Stimulated activated CD4-positive, alpha-beta T cell treated with anti-CD3 and anti-CD28 coated beads, Interleukin-15, amount 100 ng/mL, for 24 hours (primary cell): ENCODE measurements at regions not wholly inside any gene's neighbourhood (a gene's known extent, or its start where the extent isn't known, plus 50 kb on each side); places are given as distances from the start of the nearest gene placed in this dataset.

Experiments used
- DNase-seq: peaks from one replicate; pipeline ENCODE4 v3.0.0-alpha.2; 2020

DNA sequence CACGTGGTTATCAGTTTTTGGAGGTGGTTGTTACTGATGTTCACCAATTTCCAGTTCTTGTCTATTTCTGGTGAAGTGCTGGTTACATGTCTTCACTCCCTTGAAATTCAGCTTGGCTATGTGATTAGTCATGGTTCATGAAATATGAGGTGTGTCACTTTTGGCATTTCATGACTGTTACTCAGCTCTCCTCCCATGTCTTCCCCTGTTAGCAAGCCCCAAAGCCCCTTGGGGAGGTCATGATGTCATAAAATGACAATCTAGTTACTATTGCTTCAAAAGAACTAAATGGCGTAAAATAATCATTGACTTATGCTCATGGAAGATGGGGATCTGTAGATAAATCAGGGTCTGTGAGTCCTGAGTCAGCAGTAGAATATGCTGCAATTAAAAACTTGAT is 425.1 kb downstream of the SETD4 start:
- DNase-seq = no peak

GRCh38 chr21:35633501-35633900 is 426.8 kb downstream of the SETD4 start:
- no peak for DNase-seq

DNA sequence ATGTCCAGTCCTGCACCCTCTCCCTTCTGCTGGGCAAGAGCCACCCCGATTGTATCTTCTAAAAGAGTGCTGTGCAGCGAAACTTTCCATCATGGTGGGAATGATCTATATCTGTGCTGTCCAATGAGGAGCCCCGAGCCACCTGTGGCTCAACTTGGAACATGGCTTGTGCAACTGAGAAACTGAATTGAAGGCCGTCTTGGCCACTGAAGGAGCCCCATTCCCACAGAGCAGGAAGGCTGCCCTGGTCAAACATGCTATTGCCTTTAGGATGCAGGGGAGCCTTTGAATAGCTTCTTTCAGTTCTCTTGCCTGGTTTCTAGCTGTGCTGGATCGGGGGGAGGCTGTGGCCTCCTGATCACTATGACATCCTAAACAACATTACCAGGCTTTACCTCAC is 427.6 kb downstream of the SETD4 start:
- no peak for DNase-seq

DNA sequence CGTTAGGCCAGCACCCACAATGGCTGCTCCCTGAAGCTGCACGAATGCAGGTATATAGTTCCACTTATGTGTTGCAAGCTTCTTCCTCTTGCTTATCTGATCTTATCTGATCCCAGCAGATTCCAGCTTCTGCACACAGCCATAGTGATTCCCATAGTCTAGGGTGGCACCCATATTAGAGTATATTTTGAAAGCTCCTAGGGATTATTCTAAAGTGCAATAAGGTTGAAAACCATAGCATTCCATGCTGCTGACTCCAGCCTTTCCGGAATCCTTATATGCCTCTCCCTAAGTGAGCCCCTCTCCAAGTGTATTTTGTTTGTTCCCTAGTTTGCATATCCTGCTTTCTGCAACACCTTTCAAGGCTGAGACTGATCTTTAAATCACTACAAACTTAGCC is 432.0 kb downstream of the SETD4 start:
- DNase-seq = no peak

DNA sequence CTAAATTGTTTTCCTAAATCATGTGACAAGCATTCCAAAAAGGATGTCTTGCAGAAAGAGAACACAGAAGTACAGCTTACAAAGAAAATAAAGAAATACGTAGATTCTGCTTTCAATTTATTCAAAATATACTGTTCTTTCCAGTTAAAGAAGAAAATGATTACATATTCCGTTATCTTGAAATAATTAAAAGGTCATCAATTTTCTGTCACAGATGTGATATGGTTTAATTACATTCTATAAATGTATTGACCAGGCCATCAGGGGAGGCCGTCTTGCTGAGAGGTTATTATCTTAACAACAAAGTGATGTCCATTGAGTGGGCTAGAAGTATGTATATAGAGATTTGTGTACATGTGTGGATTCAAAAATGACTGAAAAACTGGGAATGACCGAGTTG is 432.9 kb downstream of the SETD4 start:
- DNase-seq = no peak

GRCh38 chr21:35625576-35625975 is 434.8 kb downstream of the SETD4 start:
- DNase-seq = no peak

- DNase-seq = no peak
Observed at GRCh38 chr21:35624901-35625300, 435.4 kb downstream of the SETD4 start.

DNA sequence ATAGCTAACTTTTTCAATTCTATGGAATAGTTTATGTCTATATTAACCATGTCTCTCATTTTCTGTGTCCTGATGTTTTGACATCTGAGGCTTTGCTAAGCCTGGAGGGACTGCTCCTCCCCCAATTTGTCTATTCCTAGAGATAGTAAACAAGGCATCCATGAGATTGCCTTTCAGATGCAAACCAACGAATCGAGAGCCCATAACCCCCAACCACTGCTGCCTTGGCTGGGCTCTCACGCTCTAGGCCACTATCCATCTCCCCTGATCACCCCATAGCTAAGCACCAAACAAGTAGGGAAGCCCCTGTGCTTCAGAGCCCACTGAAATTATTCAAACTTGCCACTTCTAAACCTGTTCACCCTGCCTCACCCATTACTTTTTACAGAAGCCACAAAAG is 437.7 kb downstream of the SETD4 start:
- DNase-seq = no peak

DNA sequence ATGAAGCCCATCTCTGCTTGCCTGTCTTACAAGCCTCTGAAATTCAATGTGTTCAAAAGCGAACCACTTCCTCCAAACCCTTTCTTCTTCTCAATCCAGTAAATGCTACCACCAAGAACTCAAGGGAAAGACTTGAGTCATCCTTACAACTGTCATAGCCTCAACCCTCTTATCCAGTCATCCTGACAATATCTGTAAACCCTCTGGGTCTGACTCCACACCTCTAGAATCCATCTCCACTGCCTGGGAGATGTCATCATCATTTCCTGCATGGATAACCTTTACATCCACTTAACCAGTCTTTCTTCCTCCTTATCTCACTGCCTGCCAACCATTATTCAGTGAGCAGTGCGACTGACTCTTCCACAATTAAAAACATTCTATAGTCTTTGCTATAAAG is 441.1 kb downstream of the SETD4 start:
- no peak for DNase-seq

DNA sequence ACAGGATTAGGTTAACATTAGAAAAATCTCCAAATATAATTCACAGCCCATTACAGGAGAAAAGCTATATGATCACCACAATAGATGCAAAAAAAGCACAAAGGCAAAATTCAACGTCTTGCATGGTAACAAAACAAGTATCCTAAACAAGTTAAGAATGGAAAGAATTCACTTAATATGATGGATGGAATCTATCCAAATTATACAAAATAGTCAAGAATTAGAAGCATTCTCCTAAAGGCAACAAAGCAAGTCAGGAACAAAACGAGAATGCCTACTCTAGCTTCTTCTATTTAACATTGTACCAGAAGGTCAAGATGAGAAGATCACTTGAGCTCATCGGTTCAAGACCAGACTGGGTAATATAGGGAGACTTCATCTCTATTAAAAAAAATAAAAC is 442.8 kb downstream of the SETD4 start:
- no peak for DNase-seq

DNA sequence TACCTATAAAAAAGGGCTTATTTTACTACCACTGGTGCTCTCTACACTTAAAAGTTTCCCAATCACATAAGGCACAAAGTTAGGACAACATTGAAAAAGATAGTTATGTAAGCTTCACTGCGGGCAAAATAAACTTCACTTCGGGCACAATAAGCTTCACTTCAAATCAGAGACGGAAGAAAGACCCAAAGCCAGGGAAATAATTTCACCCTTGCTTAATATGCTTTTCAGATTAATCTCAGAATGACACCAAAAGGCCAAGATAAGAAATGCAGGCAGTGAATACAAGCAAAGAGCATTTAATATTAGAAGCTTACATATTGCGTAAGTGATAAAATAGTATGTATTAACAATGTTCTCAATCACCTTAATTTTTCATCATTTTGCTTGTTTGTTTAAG is 444.2 kb downstream of the SETD4 start:
- no peak for DNase-seq

- no peak for DNase-seq
Observed at GRCh38 chr21:35615325-35615724, 445.0 kb downstream of the SETD4 start.

DNA sequence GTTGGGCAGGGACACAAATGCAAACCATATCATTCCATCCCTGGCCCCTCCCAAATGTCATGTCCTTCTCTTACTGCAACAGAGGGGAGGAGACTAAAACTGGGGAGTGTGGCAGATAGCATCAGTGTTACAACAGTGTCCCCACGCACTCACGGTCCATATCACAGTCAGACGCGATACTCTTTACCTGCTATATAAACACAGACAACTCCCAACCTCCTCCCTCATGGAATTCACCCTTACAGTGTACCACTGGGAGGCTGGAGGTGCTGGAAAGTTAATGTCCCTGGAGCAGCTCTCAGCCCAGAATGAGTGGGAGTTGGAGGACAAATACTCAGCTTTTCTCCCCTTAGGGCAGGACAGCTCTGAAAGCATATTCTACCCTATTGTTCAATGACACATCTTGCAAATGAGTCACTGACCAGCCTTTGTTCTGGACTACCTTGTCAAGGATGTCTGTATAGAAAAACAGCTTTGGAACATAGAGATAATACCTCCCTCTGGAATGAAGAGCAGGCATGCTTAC is 445.9 kb downstream of the SETD4 start:
- no peak for DNase-seq

DNA sequence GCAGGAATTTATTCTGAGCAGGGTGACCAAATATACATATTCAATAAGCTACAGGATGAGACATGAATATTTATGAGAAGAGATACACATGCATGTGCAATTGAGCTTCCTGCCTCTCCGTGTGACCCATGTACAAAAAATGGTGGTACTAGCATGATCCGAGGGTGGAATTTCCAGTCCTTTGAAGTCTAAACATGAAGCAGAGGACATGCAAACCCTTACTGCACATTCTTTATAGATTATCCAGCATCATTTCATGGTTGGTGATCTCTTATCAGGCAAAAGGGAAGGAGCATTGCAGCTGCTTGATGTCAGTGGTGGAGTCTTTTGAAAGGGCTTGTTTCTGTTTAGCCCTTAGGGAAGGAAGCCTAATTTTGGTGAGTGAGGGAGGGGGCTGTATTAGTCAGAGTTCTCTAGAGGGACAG is 448.6 kb downstream of the SETD4 start:
- no peak for DNase-seq

GRCh38 chr21:35609263-35609662 is 451.1 kb downstream of the SETD4 start:
- no peak for DNase-seq

DNA sequence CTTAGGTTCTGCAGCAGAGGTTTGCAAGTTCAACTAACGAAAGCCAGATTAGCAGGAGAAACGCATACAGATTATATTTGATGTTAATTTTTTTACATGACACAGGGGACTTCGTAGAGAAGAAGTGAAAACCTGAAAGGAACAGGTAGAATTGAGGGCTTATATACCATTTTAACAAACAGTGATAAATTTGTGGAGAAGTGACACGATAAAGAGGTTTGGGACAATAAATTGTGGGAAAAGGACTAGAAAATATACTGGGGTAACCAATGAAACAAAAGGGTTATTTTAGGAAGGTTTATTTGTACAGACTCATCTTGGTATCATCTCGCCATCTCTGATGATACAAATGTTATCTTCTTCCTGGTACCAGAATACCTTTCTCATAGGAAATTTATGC is 452.9 kb downstream of the SETD4 start:
- no peak for DNase-seq

DNA sequence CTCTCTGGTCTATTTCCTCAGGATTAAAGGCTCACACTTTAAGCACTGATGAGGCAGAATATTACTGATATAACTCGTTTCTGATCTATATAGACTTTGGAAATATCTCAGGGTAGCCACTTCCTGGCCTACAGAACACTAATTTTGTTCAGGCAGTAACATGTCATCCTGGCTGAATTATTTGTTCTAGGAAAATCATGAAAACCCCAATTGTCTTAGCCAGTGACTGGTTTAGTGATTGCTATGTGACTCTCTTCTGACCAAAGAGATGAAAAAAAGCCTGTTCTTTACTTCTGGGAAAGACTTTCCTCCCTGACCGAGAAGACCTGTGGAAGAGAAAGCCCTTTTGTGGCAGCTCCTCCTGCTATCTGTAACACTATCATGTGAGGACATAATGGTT is 453.7 kb downstream of the SETD4 start:
- no peak for DNase-seq

DNA sequence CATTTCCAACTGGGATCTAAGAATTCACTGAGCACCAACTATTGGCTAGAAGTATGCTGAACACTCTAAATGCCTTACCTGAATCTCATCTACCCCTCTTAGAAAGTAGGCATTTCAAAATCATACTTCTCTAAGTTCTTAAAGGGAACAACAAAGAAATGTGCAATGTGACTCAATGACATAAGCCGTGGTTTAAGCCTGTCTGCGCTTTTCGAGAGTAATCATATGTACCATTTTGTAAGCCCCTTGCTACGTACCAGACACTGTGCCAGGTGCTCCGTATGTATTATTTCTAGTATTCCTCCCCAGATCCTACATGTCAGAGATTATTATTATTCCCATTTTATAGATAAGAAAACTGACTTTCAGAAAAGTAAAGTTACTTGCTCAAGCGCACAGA is 454.2 kb downstream of the SETD4 start:
- no peak for DNase-seq

DNA sequence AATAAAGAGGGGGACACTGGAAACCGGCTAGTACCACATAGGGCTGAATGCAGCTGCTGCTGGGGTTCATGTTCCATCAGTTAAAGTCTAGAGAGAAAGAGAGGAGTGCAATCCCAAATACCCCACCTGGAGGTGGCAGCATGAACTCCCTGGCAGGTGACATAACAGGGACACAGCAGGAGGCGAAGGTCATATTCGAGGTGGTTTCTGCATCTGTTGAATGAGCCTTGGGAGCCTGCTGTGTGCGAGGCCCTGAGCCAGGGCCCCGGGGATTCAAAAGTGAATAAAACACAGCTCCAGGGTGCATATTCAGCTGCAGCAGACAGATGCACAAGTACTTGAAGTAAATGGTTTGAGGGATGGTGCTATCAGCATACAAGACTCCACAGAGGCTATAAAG is 456.8 kb downstream of the SETD4 start:
- no peak for DNase-seq

GRCh38 chr21:35602811-35603362 is 457.4 kb downstream of the SETD4 start:
- no peak for DNase-seq

GRCh38 chr21:35601211-35601610 is 459.1 kb downstream of the SETD4 start:
- DNase-seq = no peak

DNA sequence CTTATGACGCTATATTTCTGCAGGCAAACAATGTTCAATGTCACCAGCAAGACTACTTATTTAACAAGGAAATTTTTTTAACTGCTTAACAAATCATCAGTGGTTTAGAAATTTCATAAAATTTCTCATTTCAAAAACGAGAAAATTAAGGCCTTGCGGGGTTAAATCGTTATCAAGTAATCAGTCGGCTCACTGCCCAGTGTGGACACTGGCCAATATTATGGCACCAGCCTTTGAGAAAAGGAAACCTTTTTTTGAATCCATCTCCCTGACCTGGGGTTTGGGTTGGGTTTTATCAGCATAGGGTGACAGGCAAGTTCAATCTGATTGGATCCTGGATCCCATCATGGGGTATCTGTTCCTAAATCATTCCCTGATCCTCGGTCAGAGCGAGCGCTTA is 461.2 kb downstream of the SETD4 start:
- DNase-seq = no peak

DNA sequence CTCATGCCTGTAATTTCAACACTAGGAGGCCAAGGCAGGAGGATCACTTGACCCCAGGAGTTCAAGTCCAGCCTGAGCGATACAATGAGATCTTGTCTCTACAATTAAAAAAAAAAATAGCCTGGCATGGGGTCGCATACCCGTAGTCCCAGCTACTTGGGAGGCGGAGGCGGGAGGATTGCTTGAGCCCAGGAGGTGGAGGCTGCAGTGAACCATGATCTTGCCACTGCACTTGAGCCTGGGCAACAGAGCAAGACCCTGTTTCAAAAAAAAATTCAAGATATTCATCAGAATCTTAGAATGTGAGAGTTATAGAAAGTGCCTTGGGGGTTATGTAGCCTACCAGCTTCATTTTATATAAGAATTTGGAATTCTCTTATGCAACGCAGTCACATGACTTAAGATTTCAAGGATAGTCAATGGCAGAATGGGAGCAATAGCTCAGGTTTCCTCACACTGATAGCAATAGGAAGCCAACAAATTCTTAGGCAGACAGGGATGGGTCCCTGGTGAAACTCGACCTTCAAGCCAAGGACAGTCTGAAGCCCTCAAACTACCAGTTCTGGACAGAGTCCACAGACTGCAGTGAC is 462.5 kb downstream of the SETD4 start:
- DNase-seq = no peak

- DNase-seq = no peak
Observed at GRCh38 chr21:35594905-35595304, 465.4 kb downstream of the SETD4 start.

DNA sequence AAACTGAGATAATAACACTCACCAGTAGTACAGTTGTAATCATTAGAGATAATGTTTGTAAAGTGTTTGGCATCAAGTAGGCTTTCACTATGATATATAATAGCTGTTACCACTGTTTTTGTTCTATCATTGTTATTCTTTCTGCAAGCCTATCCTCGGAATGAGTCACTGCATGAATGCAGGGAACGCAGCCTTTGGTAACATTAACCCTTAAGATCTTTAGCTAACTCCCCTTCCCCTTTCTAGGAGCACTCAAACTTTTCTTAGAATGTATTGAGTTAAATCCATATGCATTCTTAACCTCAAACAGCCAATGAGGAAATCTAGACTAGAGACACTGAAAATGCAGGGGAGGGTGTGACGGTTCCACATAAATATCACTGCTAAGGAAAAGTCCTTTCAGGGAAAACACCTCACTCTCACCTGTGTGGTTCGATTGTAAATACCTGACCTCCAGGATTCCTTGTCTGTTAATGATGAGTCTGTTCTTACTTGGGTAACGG is 467.3 kb downstream of the SETD4 start:
- DNase-seq = no peak
